Immature natural killer cell (primary cell): ENCODE measurements at regions not wholly inside any gene's neighbourhood (a gene's known extent, or its start where the extent isn't known, plus 50 kb on each side); places are given as distances from the start of the nearest gene placed in this dataset.
A peak's percentile ranks its signal among the peaks of the same experiment; 100 is the strongest.
"Not testable (repeated sequence)": the region's sequence is repeated elsewhere in the genome, so short reads cannot be mapped to it uniquely, and the experiment has no call there.

Experiments
- DNase-seq, 3 donors: peaks; one replicate each; pipeline ENCODE4 v3.0.0; 2022; ENCODE audit warnings: mixed read lengths in 1 of 3
- H3K27ac Mint-ChIP-seq, 6 donors: one replicate each; pipeline ENCODE4 v1.8.0; 2020; ENCODE audit warnings: mixed read lengths in 6 of 6, mild to moderate bottlenecking in 5 of 6, inconsistent platforms in 4 of 6, moderate library complexity in 3 of 6
- H3K27me3 Mint-ChIP-seq, 3 donors: one replicate each; pipeline ENCODE4 v1.8.0; 2020 to 2021; ENCODE audit warnings: low read depth in 3 of 3, mild to moderate bottlenecking in 3 of 3, mixed read lengths in 3 of 3, moderate library complexity in 3 of 3, inconsistent platforms in 1 of 3
- H3K36me3 Mint-ChIP-seq, 3 donors: one replicate each; pipeline ENCODE4 v1.8.0; 2020; ENCODE audit warnings: mixed read lengths in 3 of 3, inconsistent platforms in 2 of 3, mild to moderate bottlenecking in 2 of 3
- H3K4me1 Mint-ChIP-seq, 2 donors: one replicate each; pipeline ENCODE4 v1.8.0; 2020; ENCODE audit warnings: inconsistent platforms in 2 of 2, mild to moderate bottlenecking in 2 of 2, mixed read lengths in 2 of 2, moderate library complexity in 1 of 2
- H3K4me3 Mint-ChIP-seq, 5 donors: one replicate each; pipeline ENCODE4 v1.8.0; 2020; ENCODE audit warnings: mild to moderate bottlenecking in 5 of 5, mixed read lengths in 5 of 5, inconsistent platforms in 3 of 5, moderate library complexity in 3 of 5
- H3K9me3 Mint-ChIP-seq, 6 donors: one replicate each; pipeline ENCODE4 v1.8.0; 2020; ENCODE audit warnings: mild to moderate bottlenecking in 6 of 6, mixed read lengths in 6 of 6, inconsistent platforms in 4 of 6, moderate library complexity in 3 of 6

DNA sequence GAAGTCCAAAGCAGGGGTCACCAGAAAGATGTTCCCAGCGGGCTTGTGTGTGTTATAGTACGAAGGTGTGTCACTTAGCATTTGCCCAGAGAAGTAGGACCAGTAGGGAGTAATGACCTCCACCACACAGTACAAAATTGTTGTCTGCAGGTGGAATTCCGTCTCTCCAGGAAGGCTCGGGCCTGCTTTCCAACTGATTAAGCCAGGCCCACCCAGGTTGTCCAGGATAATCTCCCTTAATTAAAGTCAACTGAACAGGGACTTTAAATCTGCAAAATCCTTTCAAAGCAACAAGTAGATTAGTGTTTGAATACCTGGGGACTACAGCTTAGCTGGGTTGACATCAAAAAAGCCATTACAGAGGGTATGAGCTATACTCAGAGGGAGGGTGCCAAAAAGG is 131.3 kb downstream of the BACH1 start:
- Mint-ChIP-seq H3K27ac (no peak overlapping the region), H3K27me3 (peaks cover 0 to 3% (median 0%) of the 10 kb centered on the region in 3 donors), H3K4me3 (no peak overlapping the region), H3K9me3 (no peaks in the 10 kb centered on the region), H3K4me1 (peaks cover 0 to 2% of the 10 kb centered on the region in 2 donors), H3K36me3 (peaks cover 0 to 13% (median 13%) of the 10 kb centered on the region in 3 donors)
- no peak for DNase-seq

DNA sequence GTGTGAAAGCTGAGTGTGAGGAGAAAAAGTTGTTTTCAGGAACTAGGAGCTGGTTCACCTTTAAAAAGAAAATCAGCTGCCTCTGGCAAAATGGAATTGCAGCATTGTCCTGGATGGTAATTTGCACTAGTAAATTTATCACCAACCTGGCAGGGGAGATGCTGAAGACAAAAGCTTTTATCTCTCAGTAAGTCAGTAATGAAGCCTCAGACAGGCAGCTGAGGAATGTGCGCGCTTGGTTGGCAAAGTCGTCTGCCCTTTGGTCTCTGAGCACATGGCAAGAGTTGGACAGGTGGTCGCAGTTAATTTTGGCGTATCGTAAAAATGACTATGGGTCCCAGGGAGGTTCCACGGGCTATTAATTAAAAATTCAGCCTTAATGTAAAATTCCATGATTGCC is 131.9 kb downstream of the BACH1 start:
- Mint-ChIP-seq H3K27me3 (peaks cover 0 to 3% (median 0%) of the 10 kb centered on the region in 3 donors), H3K4me1 (peaks cover 0 to under 1% of the 10 kb centered on the region in 2 donors), H3K27ac (no peak overlapping the region), H3K4me3 (no peak overlapping the region), H3K9me3 (no peaks in the 10 kb centered on the region), H3K36me3 (peaks cover 0 to 14% (median 13%) of the 10 kb centered on the region in 3 donors)
- no peak for DNase-seq

DNA sequence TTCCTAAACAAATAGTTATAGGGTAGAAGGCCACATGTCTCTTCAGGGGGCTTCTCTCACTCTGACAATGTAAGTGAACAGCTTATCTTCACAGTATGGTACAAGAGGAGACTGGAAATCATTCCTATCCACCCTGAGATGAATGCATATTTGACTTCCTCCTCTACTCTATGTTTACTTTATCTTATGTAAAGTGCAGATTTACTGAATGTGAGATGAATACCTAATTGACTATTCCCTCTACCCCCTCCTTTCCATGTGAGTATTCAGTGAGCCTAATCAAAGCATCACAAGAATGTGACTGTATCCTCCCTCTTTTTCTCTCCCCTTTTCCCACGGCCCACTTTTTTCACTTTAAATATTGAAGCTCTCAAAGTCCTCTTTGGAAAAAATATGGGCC is 132.5 kb downstream of the BACH1 start:
- H3K36me3 Mint-ChIP-seq, result peaks cover 0 to 18% (median 13%) of the 10 kb centered on the region in 3 donors
- H3K4me1 Mint-ChIP-seq, result no peaks in the 10 kb centered on the region
- H3K27me3 Mint-ChIP-seq, result peaks cover 0 to 3% (median 0%) of the 10 kb centered on the region in 3 donors
- DNase-seq, result no peak
- H3K4me3 Mint-ChIP-seq, result no peak overlapping the region
- H3K9me3 Mint-ChIP-seq, result no peaks in the 10 kb centered on the region
- H3K27ac Mint-ChIP-seq, result no peak overlapping the region

DNA sequence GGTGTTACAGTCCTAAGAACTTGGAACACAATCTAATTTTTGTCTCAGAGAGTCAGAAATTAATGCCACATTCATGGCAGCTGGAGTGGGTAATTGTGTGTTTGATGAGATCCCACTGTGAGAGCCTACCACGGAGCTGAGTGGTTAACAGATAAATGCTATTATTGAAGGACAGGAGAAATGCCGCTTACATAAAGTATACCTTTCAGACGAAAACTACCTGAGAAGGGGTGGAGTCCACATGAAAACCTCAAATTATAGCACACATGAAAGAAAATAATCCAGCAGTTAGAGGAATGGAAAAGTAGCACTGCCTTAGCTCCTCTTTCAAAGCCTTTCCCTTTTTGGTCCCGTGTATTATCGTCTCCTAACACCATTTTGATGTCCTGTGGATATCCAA is 133.0 kb downstream of the BACH1 start:
- H3K36me3 Mint-ChIP-seq, result peaks cover 0 to 18% (median 9%) of the 10 kb centered on the region in 3 donors
- no peak for DNase-seq
- H3K4me1 Mint-ChIP-seq, result peaks cover 0 to 2% of the 10 kb centered on the region in 2 donors
- no peaks in the 10 kb centered on the region for H3K9me3 Mint-ChIP-seq
- H3K27ac Mint-ChIP-seq, result no peak overlapping the region
- H3K27me3 Mint-ChIP-seq, result no peaks in the 10 kb centered on the region
- no peak overlapping the region for H3K4me3 Mint-ChIP-seq

DNA sequence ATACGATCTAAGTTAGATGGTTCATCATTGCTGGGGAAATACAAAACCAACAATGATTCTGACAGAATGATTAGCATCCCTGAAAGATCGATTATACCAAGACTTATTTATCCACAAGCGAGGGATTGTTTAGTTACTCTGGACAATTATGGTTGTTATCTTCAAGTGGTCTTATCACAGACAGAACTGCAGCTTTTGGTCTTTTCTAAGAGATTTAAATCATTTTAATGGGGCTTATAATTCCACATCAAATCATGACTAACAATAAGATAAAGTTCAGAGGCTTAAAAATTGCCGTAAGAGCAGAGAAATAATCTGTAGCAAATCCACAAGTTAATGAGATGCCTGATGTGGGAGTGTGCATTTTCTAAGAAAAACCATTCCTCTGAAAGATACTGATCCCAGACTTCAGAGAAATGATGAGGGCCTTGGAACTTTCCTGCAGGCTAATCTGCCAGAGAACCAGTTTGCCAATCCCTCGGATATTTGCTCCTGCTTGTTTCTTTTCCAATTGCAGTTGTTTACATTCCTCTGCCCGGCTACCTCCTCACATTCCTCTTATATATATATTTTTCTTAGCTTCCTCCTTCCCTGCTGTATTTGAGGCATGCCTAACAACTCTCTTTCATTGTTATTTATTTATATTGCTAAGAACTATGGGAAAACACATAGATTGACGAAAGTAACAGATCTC is 134.8 kb downstream of the BACH1 start:
- Mint-ChIP-seq H3K4me3 (no peak overlapping the region), H3K9me3 (no peaks in the 10 kb centered on the region), H3K27me3 (no peaks in the 10 kb centered on the region), H3K36me3 (peaks cover 0 to 10% (median 0%) of the 10 kb centered on the region in 3 donors), H3K27ac (no peak overlapping the region), H3K4me1 (peaks cover 0 to 2% of the 10 kb centered on the region in 2 donors)
- DNase-seq, result no peak

DNA sequence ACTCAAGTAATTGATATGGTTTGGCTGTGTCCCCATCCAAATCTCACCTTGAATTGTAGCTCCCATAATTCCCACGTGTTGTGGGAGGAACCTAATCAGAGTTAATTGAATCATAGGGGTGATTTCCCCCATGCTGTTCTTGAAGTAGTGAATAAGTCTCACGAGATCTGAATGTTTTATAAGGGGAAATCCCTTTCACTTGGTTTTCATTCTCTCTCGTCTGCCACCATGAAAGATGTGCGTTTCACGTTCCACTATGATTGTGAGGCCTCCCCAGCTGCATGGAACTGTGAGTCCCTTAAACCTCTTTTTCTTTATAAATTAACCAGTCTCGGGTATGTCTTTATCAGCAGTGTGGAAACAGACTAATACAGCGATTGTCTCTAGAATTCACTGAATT is 135.4 kb downstream of the BACH1 start:
- Mint-ChIP-seq H3K36me3 (peaks cover 0 to 10% (median 0%) of the 10 kb centered on the region in 3 donors), H3K9me3 (no peaks in the 10 kb centered on the region), H3K27ac (no peak overlapping the region), H3K27me3 (no peaks in the 10 kb centered on the region), H3K4me1 (peaks cover 0 to 2% of the 10 kb centered on the region in 2 donors), H3K4me3 (no peak overlapping the region)
- DNase-seq, result no peak

DNA sequence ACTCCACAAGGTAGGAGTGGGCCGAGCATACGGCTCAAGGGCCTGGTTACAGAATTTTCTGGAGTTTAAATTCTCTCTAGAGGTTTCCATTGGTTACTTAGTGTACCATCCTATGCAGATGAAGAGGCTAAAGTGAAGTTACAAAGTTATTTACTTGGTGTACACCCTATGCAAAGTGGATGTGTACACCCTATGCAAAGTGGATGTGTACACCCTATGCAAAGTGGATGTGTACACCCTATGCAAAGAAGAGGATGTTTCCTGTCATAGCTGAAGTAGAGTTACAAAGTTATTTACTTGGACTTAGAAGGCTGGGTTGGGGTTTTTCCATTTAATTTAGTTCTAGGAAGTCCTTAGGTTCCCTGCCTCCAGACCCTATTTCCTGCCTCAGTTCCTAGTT is 136.3 kb downstream of the BACH1 start:
- not testable (repeated sequence) for H3K27me3 Mint-ChIP-seq, H3K4me1 Mint-ChIP-seq, H3K27ac Mint-ChIP-seq, H3K36me3 Mint-ChIP-seq, H3K9me3 Mint-ChIP-seq, H3K4me3 Mint-ChIP-seq, DNase-seq

DNA sequence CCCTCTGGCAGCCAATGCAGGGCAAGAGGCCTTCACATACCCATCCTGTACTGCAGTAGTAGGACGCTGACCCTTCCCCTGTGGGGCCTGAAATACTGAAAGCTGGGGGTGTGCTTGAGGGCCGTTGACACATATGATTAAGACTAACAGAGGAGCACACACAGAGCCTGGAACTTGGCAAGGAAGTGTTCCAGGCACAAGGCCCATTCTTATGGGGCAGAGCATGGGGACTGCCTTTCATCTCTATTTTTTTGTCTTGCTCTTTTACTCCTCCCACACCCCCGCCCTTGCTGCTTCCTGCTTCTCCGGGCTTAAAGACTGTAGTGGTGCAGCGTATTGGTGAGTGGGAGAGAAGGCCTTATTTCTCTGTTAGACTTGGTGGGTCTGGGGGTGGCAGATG is 137.4 kb downstream of the BACH1 start:
- Mint-ChIP-seq H3K4me1 (peaks cover 0 to 2% of the 10 kb centered on the region in 2 donors), H3K9me3 (no peaks in the 10 kb centered on the region), H3K4me3 (peak overlapping the region in 2 of 5 donors; percentile 14 to 15), H3K27ac (peak overlapping the region in 1 of 6 donors; percentile 62), H3K27me3 (no peaks in the 10 kb centered on the region), H3K36me3 (peaks cover 0 to 9% (median 0%) of the 10 kb centered on the region in 3 donors)
- no peak for DNase-seq

DNA sequence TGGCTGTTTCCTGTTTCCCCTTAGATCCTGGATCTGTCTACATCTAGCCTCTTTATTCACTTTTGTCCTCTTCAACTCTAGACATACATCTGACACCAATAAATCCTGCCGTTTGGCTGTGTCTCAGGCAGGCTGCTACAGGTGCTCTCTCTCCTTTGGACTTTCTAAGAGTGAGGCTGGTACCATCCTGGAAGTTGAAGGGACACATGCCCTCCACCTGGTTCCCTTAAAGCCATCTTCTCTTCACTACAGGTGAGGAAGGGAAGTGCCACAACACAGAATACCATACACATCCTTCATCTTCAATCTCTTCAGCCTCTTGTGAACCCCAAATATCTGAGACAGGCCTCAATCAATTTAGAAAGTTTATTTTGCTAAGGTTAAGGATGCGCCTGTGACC is 137.9 kb downstream of the BACH1 start:
- peak overlapping the region in 1 of 6 donors; percentile 62 for H3K27ac Mint-ChIP-seq
- H3K27me3 Mint-ChIP-seq, result no peaks in the 10 kb centered on the region
- H3K9me3 Mint-ChIP-seq, result no peaks in the 10 kb centered on the region
- peaks cover 0 to 5% (median 0%) of the 10 kb centered on the region in 3 donors for H3K36me3 Mint-ChIP-seq
- peaks cover 0 to 2% of the 10 kb centered on the region in 2 donors for H3K4me1 Mint-ChIP-seq
- DNase-seq, result no peak
- H3K4me3 Mint-ChIP-seq, result peak overlapping the region in 2 of 5 donors; percentile 14 to 15

DNA sequence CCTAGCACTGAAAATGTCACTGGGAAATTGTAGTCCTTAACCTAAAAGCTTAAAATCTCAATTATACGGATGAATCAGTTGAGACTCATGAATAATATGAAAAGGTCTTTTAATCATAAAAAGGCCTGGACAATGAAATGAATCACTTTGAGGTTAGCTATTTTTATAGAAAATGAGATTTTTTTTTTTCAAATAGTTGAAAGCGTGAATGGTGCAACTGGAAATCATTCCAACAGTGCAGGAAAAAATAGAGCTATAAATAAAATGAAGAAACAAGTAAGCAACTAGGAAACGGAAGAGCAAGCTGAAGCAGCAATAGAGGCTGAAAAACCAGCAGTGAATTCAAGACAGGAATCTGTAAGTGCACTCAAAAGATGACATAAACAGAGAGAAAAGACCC is 142.9 kb downstream of the BACH1 start:
- H3K4me3 Mint-ChIP-seq, result no peak overlapping the region
- no peaks in the 10 kb centered on the region for H3K9me3 Mint-ChIP-seq
- H3K27me3 Mint-ChIP-seq, result no peaks in the 10 kb centered on the region
- no peaks in the 10 kb centered on the region for H3K4me1 Mint-ChIP-seq
- H3K36me3 Mint-ChIP-seq, result no peaks in the 10 kb centered on the region
- no peak overlapping the region for H3K27ac Mint-ChIP-seq
- DNase-seq, result no peak

DNA sequence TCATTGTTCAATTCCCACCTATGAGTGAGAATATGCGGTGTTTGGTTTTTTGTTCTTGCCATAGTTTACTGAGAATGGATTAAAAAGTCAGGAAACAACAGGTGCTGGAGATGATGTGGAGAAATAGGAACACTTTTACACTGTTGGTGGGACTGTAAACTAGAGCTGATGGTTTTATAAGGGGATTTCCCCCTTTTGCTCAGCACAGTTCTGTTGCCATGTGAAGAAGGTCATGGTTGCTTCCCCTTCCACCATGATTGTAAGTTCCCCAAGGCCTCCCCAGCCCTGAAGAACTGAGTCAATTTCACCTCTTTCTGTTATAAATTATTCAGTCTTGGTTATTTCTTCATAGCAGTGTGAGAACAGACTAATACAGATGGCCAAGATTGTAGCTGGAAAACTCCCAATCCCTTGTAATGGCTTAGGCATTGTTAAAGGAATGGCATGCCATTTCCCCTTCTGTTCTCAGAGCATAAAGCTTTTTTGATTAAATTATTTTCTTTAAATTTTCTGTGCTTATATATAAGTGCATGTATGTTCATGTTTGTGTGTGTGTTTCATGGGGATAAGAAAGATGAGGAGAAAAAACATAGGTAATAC is 144.8 kb downstream of the BACH1 start:
- Mint-ChIP-seq H3K4me1 (no peaks in the 10 kb centered on the region), H3K36me3 (no peaks in the 10 kb centered on the region), H3K27ac (no peak overlapping the region), H3K9me3 (no peaks in the 10 kb centered on the region), H3K4me3 (no peak overlapping the region), H3K27me3 (no peaks in the 10 kb centered on the region)
- no peak for DNase-seq

DNA sequence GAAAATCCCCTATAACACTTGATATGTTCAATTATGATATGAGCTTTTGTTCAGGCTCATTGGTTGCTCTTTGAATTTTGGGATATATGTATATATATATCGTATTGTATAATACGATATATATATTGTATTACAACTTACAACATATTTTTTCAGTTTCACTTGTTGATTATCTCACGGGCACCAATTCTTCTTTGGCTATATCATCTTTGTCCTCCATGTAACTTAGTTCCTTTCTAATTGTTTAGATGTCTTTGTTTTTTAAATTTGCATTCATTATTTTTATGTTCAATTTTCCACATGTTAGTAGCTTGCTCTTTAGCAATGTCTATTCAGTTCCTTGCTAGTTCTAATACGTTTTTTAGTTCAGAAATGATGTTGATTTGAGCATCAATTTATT is 150.0 kb downstream of the BACH1 start:
- Mint-ChIP-seq H3K4me3 (peak overlapping the region in 1 of 5 donors; percentile 29), H3K27me3 (no peaks in the 10 kb centered on the region), H3K9me3 (peaks cover 0 to 6% (median 0%) of the 10 kb centered on the region in 6 donors), H3K4me1 (peaks cover 0 to 14% of the 10 kb centered on the region in 2 donors), H3K27ac (peak overlapping the region in 3 of 6 donors; percentile 89 to 91 (median 90)), H3K36me3 (peaks cover 3 to 6% (median 6%) of the 10 kb centered on the region in 3 donors)
- no peak for DNase-seq

DNA sequence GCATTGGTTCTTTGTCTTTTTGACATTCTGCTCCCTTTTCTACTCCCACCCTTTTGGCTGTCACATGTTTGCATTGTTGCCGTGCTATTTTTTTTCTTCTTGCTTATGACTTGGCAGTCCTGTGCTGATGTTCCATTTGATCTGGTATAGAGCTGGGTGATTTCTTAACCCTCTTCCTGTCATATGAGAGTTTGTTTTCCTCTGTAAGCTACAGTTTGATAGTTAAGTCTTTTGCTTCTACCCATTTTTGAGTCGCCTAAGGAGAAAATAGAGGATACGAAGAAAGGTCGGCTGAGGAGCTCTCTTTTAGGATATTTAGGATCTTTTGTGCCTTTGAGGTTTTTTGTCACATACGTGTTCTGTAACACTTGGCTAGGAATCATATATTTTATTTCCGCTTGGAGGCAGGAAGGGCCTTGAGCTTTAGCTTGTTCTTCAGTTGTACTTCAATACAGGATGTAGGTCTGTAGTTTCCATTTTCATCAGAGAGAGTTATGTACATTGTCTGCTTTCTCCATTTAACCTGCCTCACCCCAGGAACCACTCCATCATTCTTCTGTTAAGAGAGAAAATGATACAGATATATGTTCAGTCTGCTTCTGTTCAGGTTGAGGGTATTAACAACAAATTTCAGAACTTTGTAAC is 150.7 kb downstream of the BACH1 start:
- peak in 1 of 3 donors; percentile 51 for DNase-seq
- H3K4me3 Mint-ChIP-seq, result peak overlapping the region in 2 of 5 donors; percentile 29 to 69

DNA sequence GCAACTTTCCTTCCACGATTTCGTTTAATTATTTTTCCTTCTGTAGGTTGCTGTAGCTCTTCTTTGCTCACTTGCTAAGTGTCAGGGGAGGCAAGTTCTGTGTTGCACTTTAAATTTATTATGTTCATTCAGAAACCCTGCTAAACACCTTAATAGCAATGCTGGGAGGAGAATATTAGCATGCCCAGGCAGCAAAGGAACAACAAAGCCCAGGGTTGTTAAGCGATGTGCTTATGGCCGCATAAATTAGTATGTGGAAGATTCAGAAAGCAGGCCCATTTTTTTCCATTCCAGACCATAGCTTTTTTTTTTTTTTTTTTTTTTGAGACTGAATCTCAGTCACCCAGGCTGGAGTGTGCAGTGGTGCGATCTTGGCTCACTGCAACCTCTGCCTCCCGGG is 151.3 kb downstream of the BACH1 start:
- Mint-ChIP-seq H3K4me1 (peaks cover 0 to 14% of the 10 kb centered on the region in 2 donors), H3K27ac (peak overlapping the region in 3 of 6 donors; percentile 89 to 91 (median 90)), H3K9me3 (peaks cover 0 to 6% (median 0%) of the 10 kb centered on the region in 6 donors), H3K4me3 (no peak overlapping the region), H3K36me3 (peaks cover 3 to 18% (median 6%) of the 10 kb centered on the region in 3 donors), H3K27me3 (no peaks in the 10 kb centered on the region)
- no peak for DNase-seq

More for the DNA sequence above, 150.7 kb downstream of the BACH1 start:
- Mint-ChIP-seq H3K9me3 (peaks cover 0 to 6% (median 0%) of the 10 kb centered on the region in 6 donors), H3K36me3 (peaks cover 3 to 12% (median 6%) of the 10 kb centered on the region in 3 donors), H3K4me1 (peaks cover 0 to 14% of the 10 kb centered on the region in 2 donors), H3K27me3 (no peaks in the 10 kb centered on the region), H3K27ac (peak overlapping the region in 3 of 6 donors; percentile 89 to 91 (median 90))
